Testis (tissue), 2 donors: ENCODE measurements at regions not wholly inside any gene's neighbourhood (a gene's known extent, or its start where the extent isn't known, plus 50 kb on each side); places are given as distances from the start of the nearest gene placed in this dataset.

Experiments
- DNase-seq: peaks from one replicate; pipeline ENCODE4 v3.0.0-alpha.2; 2019
- H3K27ac ChIP-seq, 2 donors: fragments of 200-600 bp; sonication (generic); one replicate each; pipeline ENCODE4 v1.5.1; 2019
- H3K27me3 ChIP-seq: fragments of 200-600 bp; sonication (generic); one replicate; pipeline ENCODE4 v1.5.1; 2019
- H3K36me3 ChIP-seq: fragments of 200-600 bp; sonication (generic); one replicate; pipeline ENCODE4 v1.5.1; 2017; ENCODE audit warnings: low read depth; ENCODE audit errors: missing control alignments
- H3K4me1 ChIP-seq: fragments of 200-600 bp; sonication (generic); one replicate; pipeline ENCODE4 v1.5.1; 2019
- H3K4me3 ChIP-seq, 2 donors: fragments of 200-600 bp; sonication (generic); one replicate each; pipeline ENCODE4 v1.5.1; 2017 to 2019
- H3K9me3 ChIP-seq: fragments of 200-600 bp; sonication (generic); one replicate; pipeline ENCODE4 v1.5.1; 2017
- POLR2A ChIP-seq: fragments of 450-650 bp; IDR thresholded peaks from one replicate; pipeline ENCODE4 v1.6.1; 2017; ENCODE audit warnings: antibody characterized with exemption, mild to moderate bottlenecking, moderate library complexity
- WGBS, 2 donors: methylation state at CpG; one replicate each; pipeline ENCODE4 v1.1.5; 2018; 5-methylcytosine and 5-hydroxymethylcytosine counted together
- intact Hi-C: fragments of 100-400 bp; cut with DNase I; formaldehyde crosslinking; loops from one replicate; pipeline ENCODE4 v1.15.1; 2023; ENCODE audit warnings: low total_unique reads
- TF ChIP-seq, protein P1 (sequence below), 3 experiments: fragments of 450-650 bp in 2 of 3; fragments of 200-600 bp in 1 of 3; sonication (generic) in 1 of 3; IDR thresholded peaks; one replicate each; pipeline ENCODE4 v1.5.1; 2016 to 2019; ENCODE audit warnings: antibody characterized with exemption in 3 of 3, mild to moderate bottlenecking in 2 of 3, moderate library complexity in 1 of 3

DNA sequence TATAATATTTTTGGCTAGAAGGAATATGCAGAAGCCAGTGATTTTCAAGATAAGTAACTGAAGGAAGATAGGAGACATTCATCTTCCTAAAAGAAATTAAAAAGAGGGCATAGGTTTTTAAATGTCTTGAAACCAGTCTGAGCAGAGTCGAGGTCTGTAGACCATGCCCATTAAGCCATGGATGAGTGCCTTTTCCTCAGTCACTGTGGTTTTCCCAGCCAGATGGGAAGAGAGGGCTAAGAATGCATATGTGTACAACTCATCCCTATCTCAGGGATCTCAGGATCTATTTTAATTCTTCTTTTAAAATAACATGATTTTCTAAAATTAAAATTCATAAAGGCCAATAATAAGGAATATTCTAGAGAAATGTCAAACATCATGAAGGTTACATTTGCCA, 112.8 kb downstream of the PPP1R3A start:
- TF ChIP-seq, protein P1, sequence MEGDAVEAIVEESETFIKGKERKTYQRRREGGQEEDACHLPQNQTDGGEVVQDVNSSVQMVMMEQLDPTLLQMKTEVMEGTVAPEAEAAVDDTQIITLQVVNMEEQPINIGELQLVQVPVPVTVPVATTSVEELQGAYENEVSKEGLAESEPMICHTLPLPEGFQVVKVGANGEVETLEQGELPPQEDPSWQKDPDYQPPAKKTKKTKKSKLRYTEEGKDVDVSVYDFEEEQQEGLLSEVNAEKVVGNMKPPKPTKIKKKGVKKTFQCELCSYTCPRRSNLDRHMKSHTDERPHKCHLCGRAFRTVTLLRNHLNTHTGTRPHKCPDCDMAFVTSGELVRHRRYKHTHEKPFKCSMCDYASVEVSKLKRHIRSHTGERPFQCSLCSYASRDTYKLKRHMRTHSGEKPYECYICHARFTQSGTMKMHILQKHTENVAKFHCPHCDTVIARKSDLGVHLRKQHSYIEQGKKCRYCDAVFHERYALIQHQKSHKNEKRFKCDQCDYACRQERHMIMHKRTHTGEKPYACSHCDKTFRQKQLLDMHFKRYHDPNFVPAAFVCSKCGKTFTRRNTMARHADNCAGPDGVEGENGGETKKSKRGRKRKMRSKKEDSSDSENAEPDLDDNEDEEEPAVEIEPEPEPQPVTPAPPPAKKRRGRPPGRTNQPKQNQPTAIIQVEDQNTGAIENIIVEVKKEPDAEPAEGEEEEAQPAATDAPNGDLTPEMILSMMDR (IDR thresholded peaks at IDR 0.05), result no peak
- no peak for TF ChIP-seq POLR2A
- WGBS, 2 donors, result 83 to 86% methylated on average over 1 of the region's 1 CpG
- H3K4me3 ChIP-seq, result no peak overlapping the region
- intact Hi-C loops, result no loop called here
- no peak for DNase-seq
- H3K27me3 ChIP-seq, result no peaks in the 10 kb centered on the region
- H3K9me3 ChIP-seq, result no peaks in the 10 kb centered on the region
- H3K36me3 ChIP-seq, result no peaks in the 10 kb centered on the region
- no peak overlapping the region for H3K27ac ChIP-seq
- H3K4me1 ChIP-seq, result no peaks in the 10 kb centered on the region

DNA sequence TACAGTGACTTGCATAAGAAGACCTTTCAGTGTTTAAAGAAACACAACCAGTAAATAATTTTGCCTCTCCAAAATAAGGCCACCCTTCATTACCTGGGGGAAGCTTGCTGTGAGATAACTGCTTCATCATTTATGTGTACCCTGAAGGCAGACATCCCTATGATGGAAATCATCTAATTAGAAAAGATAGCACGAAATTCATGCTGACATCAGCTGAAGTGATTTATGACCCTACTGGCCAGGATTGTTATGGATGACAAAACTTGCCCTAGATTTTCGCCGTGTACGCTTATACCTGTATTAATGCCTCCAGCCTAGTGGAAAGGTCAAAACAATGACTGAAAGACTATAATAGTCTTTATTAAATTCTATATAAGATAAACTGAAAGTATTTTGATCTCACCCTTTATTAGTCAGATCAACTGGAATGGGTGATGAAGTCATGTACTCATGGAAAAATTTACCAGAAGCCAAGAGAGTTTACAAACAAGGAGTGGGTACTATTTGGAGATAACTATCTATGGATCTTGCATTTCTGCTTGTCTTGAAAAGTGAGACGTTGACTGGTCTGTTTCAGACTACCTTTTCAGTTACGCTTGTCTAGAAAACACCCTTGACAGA, 114.2 kb downstream of the PPP1R3A start:
- Histone ChIP-seq H3K4me1 (no peaks in the 10 kb centered on the region), H3K27me3 (no peaks in the 10 kb centered on the region), H3K27ac (no peak overlapping the region), H3K9me3 (no peaks in the 10 kb centered on the region), H3K4me3 (no peak overlapping the region), H3K36me3 (no peaks in the 10 kb centered on the region)
- WGBS, 2 donors, result 80 to 81% methylated on average over 6 of the region's 6 CpGs
- intact Hi-C loops, result no loop called here
- no peak for DNase-seq
- no peak for TF ChIP-seq POLR2A
- TF ChIP-seq, protein P1 (IDR thresholded peaks at IDR 0.05), result no peak

DNA sequence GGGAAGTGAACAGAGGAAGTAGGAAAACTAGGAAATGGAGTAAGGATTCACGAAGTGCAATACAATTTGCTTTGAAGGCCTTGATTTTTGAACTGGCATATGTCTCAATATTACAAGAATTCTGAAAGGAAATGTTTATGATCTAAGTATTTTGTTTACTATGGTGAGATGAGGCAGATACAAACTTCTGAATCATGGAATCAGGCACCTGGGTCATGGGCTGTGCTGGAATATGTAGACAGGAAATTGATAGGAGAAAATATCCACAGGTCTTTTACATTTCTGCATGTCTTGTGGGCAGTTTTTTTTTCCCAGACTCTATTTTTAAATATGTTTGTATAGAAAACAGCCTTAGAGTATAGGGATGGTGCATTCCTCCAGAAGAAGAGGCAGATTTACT, 117.1 kb downstream of the PPP1R3A start:
- no peaks in the 10 kb centered on the region for H3K4me1 ChIP-seq
- WGBS, 2 donors, result 67 to 83% methylated on average over 1 of the region's 1 CpG
- DNase-seq, result no peak
- no peaks in the 10 kb centered on the region for H3K9me3 ChIP-seq
- TF ChIP-seq POLR2A, result no peak
- TF ChIP-seq, protein P1 (IDR thresholded peaks at IDR 0.05), result no peak
- intact Hi-C loops, result no loop called here
- H3K36me3 ChIP-seq, result no peaks in the 10 kb centered on the region
- H3K27ac ChIP-seq, result no peak overlapping the region
- no peak overlapping the region for H3K4me3 ChIP-seq
- H3K27me3 ChIP-seq, result no peaks in the 10 kb centered on the region

DNA sequence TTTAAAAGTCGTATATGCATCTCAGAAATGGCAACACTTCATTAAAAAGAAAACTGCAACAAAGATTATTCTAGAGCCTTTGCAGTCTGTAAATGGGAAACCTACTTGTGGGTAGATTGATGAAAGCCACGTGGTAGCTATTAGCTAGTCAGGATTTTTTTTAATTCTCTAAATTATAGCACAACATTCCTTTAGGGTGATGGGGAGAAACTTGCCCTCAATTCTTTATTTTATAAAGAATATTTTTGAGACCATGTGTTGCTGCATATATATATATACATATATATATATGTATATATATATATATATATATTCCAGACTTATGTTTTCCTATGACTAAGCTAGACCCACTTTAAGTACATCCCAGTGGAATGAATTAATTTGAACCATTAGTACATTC, 118.0 kb downstream of the PPP1R3A start:
- WGBS, 2 donors, result 58 to 71% methylated on average over 2 of the region's 2 CpGs
- TF ChIP-seq, protein P1 (IDR thresholded peaks at IDR 0.05), result no peak
- no peak for TF ChIP-seq POLR2A
- Histone ChIP-seq H3K36me3 (no peaks in the 10 kb centered on the region), H3K27ac (no peak overlapping the region), H3K4me3 (no peak overlapping the region), H3K9me3 (no peaks in the 10 kb centered on the region), H3K27me3 (no peaks in the 10 kb centered on the region), H3K4me1 (no peaks in the 10 kb centered on the region)
- intact Hi-C loops, result no loop called here
- no peak for DNase-seq

DNA sequence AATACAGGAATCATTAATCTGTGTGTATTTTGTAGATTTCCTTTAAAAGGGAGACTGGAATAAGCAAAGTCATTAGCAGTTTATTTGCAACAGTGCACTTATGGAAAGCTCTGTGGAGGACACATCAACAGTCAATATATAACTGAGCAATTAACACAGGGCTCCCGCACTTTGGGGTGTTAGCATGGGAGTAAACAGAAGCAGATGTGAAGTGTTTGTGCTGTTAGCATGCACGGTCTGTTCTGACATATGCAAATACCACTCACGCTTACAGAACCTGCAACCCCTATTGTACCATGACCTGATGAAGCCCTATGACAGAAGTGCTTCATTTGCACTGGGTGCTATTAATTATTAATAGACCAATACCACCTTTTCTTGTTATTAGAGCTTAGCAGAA, 118.9 kb downstream of the PPP1R3A start:
- intact Hi-C loops, result no loop called here
- no peak overlapping the region for H3K27ac ChIP-seq
- TF ChIP-seq, protein P1 (IDR thresholded peaks at IDR 0.05), result no peak
- no peak for TF ChIP-seq POLR2A
- H3K4me3 ChIP-seq, result no peak overlapping the region
- no peaks in the 10 kb centered on the region for H3K9me3 ChIP-seq
- no peaks in the 10 kb centered on the region for H3K4me1 ChIP-seq
- WGBS, 2 donors, result 69 to 71% methylated on average over 3 of the region's 3 CpGs
- H3K36me3 ChIP-seq, result no peaks in the 10 kb centered on the region
- no peak for DNase-seq
- no peaks in the 10 kb centered on the region for H3K27me3 ChIP-seq
